NCI-H69 (cell line): ENCODE measurements at regions not wholly inside any gene's neighbourhood (a gene's known extent, or its start where the extent isn't known, plus 50 kb on each side); places are given as distances from the start of the nearest gene placed in this dataset.
A peak's percentile ranks its signal among the peaks of the same experiment; 100 is the strongest.
"Not testable (repeated sequence)": the region's sequence is repeated elsewhere in the genome, so short reads cannot be mapped to it uniquely, and the experiment has no call there.

Experiments used
- DNase-seq: peaks from one replicate; lab custom pipeline; 2025; lab: John Stamatoyannopoulos, UW

GRCh38 chr3:96483781-96484180 lies 330.6 kb upstream of the EPHA6 start:
- no peak for DNase-seq

- DNase-seq: no peak
These were observed 325.7 kb upstream of the EPHA6 start for GRCh38 chr3:96488708-96489107.

GRCh38 chr3:96491023-96491422 lies 323.4 kb upstream of the EPHA6 start:
- DNase-seq: no peak

GRCh38 chr3:96491868-96492267 lies 322.5 kb upstream of the EPHA6 start:
- no peak for DNase-seq

GRCh38 chr3:96510334-96510733 lies 304.1 kb upstream of the EPHA6 start:
- no peak for DNase-seq

GRCh38 chr3:96537165-96537564 lies 277.2 kb upstream of the EPHA6 start:
- DNase-seq: no peak

GRCh38 chr3:96538186-96538585 lies 276.2 kb upstream of the EPHA6 start:
- no peak for DNase-seq

DNA sequence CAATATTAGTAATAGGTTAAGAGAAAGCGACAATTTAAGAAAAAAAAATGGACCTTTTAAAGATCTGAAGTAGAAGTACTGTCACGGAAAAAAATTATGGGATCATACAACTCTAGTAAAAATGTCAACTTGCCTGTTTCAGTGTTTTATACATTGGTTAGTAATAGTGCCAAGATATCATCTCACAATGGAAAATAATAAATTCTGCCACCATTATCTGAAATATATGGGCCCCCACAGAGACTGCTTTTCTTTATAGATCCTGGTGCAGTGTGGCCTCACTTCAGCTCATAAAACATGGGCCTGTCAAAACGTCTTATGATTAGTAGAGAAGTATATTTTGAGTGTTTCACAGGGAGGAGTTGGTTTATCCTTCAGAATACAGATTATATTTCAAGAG lies 266.3 kb upstream of the EPHA6 start:
- no peak for DNase-seq

- DNase-seq: no peak
These were observed 237.5 kb upstream of the EPHA6 start for GRCh38 chr3:96576935-96577334.

GRCh38 chr3:96584066-96584465 lies 230.3 kb upstream of the EPHA6 start:
- no peak for DNase-seq

- DNase-seq: not testable (repeated sequence)
These were observed 207.5 kb upstream of the EPHA6 start for GRCh38 chr3:96606865-96607264.

- peak; percentile 0 for DNase-seq
These were observed 194.9 kb upstream of the EPHA6 start for GRCh38 chr3:96619475-96619874.

DNA sequence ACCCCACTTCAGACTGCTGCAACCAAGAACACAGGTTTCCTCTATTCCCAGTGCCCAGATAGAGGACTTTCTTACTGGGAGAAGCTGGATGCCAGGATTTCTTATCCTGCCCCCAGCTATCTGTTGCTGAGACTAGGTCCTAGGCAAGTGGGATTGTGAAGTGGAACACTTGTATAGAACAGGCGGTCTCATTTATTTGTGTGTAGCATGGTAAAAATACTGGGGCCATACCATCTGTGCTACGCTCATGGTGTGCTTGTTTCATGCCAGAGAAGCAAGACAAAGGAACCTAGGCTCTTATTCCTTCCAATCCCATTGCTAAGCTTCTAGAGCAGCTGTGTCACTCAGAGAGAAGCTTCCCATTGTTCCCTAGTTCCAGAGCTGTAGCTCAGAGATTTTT lies 191.5 kb upstream of the EPHA6 start:
- no peak for DNase-seq

DNA sequence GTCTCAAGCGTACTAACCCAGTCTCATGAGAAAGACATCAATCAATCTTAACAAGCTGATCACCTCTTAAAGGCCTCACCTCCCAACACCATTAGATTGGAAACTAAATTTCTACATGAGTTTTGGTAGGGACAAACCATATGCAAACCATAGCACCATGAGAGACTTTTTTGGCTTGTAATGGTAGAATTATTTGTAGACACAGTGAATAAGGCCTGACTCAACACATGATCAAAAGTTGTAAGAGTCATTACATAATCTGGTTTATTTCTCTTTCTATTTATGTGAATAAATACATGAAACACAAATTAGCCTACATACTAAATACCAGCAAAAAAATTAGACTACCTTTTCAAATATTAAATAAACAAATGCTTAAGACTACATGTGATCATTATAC lies 183.3 kb upstream of the EPHA6 start:
- DNase-seq: no peak

DNA sequence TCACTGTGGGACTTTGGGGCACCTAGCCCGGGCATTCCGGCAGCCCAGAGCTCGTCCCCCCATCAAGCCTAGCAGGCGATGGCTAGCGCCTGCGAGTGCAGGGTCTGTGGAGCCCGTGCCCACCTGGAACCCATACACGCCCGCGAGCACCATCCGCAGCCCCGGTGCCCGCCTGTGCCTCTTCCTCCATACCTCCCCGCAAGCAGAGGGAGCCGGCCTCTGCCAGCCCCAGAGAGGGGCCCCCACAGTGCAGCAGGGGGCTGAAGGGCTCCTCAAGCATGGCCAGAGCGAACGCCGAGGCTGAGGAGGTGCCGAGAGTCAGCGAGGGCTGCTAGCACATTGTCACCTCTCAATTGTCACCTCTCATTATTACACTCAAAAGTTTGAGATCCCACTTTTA lies 167.8 kb upstream of the EPHA6 start:
- no peak for DNase-seq

DNA sequence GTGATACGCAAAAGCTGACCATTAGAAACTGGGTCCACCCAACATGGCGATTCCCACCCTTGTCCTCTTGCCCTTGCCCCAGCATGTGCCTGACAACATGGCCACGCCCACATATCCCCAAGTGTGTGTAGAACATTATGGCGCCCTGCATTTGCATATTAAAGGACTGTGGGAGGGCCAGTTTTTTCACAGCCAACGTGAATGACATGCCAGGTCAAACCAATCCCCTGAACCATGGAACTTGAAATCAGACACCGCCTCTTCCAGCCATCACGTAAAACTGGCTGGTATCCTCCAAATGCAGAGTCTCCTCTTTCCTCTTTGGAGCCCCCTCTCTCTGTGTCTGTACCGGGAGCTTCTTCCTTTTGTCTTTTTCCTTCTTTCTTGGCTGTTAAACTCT lies 156.7 kb upstream of the EPHA6 start:
- peak; percentile 2 for DNase-seq

DNA sequence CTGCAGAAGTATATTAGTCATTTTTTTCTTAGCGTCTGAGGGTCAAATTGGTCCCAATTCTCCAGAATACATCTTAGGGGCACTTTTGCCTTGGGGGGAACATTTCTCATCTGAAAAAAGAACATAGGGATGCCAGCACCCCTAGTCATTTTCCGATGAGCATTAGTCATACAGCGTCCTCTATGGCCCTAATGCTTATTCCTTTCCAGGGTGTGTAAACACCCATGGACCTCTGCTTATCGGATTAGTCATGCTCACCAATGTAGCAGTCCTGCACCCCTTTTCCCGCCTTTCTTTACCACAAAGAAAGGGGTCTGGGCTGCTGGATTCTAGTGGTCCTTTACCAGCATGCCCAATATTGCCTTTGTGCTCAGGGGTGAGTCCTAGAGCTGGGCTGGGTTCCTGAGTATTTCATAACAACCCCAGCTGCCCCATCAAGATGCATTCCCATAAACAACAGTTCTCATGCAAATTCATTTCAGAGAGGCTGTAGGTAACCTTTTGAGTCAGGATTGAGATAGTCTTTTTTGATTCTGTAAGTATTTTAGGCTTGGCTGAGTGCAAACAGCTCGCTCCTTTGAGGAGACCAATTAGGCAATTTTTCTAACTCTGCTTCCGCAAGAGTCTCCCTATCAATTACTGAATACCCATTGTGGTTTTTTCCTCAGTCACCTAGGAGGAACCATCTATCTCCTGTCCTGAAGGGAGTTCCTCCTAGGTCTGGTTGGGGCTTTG lies 142.4 kb upstream of the EPHA6 start:
- DNase-seq: not testable (repeated sequence)

DNA sequence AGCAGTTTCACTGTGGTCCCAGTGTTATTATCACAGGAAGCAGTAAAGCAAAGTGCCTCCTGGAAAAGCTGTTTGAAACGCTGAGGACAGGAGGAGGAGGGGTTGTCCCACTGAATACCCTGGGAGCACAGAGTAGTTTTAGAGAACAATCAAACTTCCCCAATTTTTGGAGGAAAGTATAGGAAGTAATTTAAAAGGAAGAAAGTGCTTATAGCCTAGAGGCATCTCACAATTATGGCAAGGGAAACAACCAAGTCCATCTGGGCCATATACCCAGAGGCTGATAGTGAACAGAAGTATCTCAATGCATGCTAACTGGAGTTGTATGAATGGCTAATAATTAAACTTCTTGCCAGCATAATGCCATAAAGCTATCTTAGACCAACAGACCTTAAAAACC lies 137.2 kb upstream of the EPHA6 start:
- no peak for DNase-seq

GRCh38 chr3:96678325-96678724 lies 136.1 kb upstream of the EPHA6 start:
- no peak for DNase-seq

GRCh38 chr3:96700322-96701315 lies 113.8 kb upstream of the EPHA6 start:
- DNase-seq: no peak

GRCh38 chr3:96705895-96706294 lies 108.5 kb upstream of the EPHA6 start:
- DNase-seq: no peak

DNA sequence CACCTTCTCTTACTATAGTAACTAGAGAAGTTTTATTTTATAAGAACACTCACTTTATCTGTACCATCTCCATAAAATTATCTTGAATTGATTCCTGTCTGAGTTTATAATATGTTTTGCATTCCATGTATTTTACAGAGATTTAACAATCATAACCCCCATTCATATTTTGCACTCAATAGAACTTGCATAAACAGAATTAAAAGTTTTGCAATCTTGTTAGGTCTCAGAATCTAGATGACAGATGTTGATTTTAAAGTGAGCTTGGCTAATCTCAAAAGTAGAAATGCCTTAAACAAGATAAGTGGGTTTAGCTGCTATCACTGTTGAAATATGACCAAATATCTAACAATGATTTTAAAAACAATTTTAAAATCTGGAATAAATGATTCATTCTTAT lies 107.9 kb upstream of the EPHA6 start:
- no peak for DNase-seq

- no peak for DNase-seq
These were observed 102.6 kb upstream of the EPHA6 start for GRCh38 chr3:96711816-96712215.
